ENCODE measurements at regions not wholly inside any gene's neighbourhood (a gene's known extent, or its start where the extent isn't known, plus 50 kb on each side); places are given as distances from the start of the nearest gene placed in this dataset.

DNA sequence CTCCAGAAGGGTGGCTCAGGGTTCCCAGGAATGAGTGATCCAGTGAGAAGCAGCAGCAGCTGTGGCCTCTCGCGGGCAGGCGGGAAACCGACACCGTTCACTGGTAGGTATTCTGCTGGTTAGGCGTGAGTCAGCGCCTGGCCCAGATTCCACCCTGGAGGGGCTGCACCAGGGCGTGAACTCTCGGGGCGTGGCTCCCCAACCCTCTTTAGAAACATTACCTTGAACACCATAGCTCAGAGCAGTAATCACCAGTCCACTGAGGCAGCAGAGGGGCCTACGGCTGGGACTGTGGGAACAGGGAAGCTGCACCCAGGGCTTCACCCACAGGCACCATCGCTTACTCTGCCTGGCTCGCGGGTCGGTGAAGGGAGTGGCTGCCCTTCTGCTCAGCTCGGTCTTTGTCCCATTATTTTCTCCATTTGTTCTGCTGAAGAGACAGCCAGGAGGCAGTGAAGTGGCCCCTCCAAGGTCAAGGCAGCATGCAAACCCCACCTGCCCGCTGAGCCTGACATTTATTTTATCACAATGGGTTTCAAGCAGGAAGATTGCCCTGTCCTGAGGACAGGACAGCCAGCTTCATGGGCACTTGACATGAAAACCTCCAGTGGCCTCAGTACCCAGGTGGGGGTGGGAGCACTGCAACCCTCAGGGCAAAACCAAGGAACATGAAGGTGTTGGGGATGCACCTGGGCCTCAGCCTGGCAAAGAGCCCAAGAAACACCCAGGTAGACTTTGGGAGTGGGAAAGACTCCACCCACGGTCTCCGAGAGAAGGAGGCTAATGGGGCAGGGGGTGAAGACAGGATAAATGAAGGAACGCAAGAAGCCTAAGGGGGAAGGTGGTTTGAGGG lies 51.0 kb upstream of the CD93 start (continued):
- TF ChIP-seq GATAD2B (IDR thresholded peaks at IDR 0.05; ENCODE audit: borderline replicate concordance): 0 out of 2 replicates have a peak, but pooled peaks have one; percentile 12
- no peak for TF ChIP-seq FOXJ3 (CRISPR knock-in tag; IDR thresholded peaks at IDR 0.05)
- TF ChIP-seq ZNF707 (CRISPR knock-in tag; conservative IDR thresholded peaks at IDR 0.05): no peak
- TF ChIP-seq USF1 (CRISPR knock-in tag; IDR thresholded peaks at IDR 0.05): no peak
- TF ChIP-seq, protein P1, sequence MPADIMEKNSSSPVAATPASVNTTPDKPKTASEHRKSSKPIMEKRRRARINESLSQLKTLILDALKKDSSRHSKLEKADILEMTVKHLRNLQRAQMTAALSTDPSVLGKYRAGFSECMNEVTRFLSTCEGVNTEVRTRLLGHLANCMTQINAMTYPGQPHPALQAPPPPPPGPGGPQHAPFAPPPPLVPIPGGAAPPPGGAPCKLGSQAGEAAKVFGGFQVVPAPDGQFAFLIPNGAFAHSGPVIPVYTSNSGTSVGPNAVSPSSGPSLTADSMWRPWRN (IDR thresholded peaks at IDR 0.05; ENCODE audit: low read depth): no peak
- no peak for TF ChIP-seq ZNF551 (CRISPR knock-in tag; IDR thresholded peaks at IDR 0.05)
- no peak for TF ChIP-seq ZNF398 (CRISPR knock-in tag; IDR thresholded peaks at IDR 0.05)
- TF ChIP-seq, protein P2, sequence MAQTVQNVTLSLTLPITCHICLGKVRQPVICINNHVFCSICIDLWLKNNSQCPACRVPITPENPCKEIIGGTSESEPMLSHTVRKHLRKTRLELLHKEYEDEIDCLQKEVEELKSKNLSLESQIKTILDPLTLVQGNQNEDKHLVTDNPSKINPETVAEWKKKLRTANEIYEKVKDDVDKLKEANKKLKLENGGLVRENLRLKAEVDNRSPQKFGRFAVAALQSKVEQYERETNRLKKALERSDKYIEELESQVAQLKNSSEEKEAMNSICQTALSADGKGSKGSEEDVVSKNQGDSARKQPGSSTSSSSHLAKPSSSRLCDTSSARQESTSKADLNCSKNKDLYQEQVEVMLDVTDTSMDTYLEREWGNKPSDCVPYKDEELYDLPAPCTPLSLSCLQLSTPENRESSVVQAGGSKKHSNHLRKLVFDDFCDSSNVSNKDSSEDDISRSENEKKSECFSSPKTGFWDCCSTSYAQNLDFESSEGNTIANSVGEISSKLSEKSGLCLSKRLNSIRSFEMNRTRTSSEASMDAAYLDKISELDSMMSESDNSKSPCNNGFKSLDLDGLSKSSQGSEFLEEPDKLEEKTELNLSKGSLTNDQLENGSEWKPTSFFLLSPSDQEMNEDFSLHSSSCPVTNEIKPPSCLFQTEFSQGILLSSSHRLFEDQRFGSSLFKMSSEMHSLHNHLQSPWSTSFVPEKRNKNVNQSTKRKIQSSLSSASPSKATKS (CRISPR knock-in tag; IDR thresholded peaks at IDR 0.05): no peak
- TF ChIP-seq ZNF436 (CRISPR knock-in tag; IDR thresholded peaks at IDR 0.05): no peak
- TF ChIP-seq MCM2 (IDR thresholded peaks at IDR 0.05; ENCODE audit: low read depth): no peak
- no peak for TF ChIP-seq ZNF324 (CRISPR knock-in tag; IDR thresholded peaks at IDR 0.05)
- TF ChIP-seq NRF1 (conservative IDR thresholded peaks at IDR 0.05 in 1 of 2, IDR thresholded peaks at IDR 0.05 in 1 of 2): 0 out of 4 replicates have a peak, but pooled peaks have one; percentile 8 to 27
- 0 out of 2 replicates have a peak, but pooled peaks have one; percentile 5 for TF ChIP-seq REST (IDR thresholded peaks at IDR 0.05; ENCODE audit: borderline replicate concordance)
- no peak for TF ChIP-seq REST (CRISPR knock-in tag; IDR thresholded peaks at IDR 0.05; ENCODE audit: low read depth)
